DND-41 (cell line): ENCODE measurements at regions not wholly inside any gene's neighbourhood (a gene's known extent, or its start where the extent isn't known, plus 50 kb on each side); places are given as distances from the start of the nearest gene placed in this dataset.
A peak's percentile ranks its signal among the peaks of the same experiment; 100 is the strongest.

ENCODE experiments used
- ATAC-seq: fragments of 200-7000 bp; cut with Tn5 transposase; 3 replicates; pipeline ENCODE4 v1.9.1; 2021; ENCODE audit warnings: low read depth; ENCODE audit not compliant: insufficient read depth
- DNase-seq: peaks from one replicate; pipeline ENCODE4 v3.0.0-alpha.2; 2020
- H2AFZ ChIP-seq: 2 replicates; pipeline ENCODE4 v1.6.0; 2012; ENCODE audit warnings: low read depth, low read length
- H3K27ac ChIP-seq: 2 replicates; pipeline ENCODE4 v1.5.1; 2012; ENCODE audit warnings: low read length, inconsistent platforms
- H3K27me3 ChIP-seq: fragments of 200-600 bp; sonication (generic); 2 replicates; pipeline ENCODE4 v1.6.0; 2012; ENCODE audit warnings: low read length, mild to moderate bottlenecking, inconsistent platforms; ENCODE audit not compliant: insufficient read depth, poor library complexity
- H3K36me3 ChIP-seq: 2 replicates; pipeline ENCODE4 v1.5.1; 2012; ENCODE audit warnings: low read length, inconsistent platforms; ENCODE audit not compliant: insufficient read depth
- H3K4me1 ChIP-seq: 2 replicates; pipeline ENCODE4 v1.5.1; 2012; ENCODE audit warnings: mild to moderate bottlenecking, low read length; ENCODE audit not compliant: insufficient read depth
- H3K4me2 ChIP-seq: 2 replicates; pipeline ENCODE4 v1.6.0; 2012; ENCODE audit warnings: mild to moderate bottlenecking, moderate library complexity, low read length, inconsistent platforms; ENCODE audit not compliant: insufficient read depth
- H3K4me3 ChIP-seq, 2 experiments: fragments of 200-600 bp in 1 of 2; shearing (Covaris generic) in 1 of 2; 2 replicates each; pipeline ENCODE4 v1.5.1; 2012 to 2016; ENCODE audit warnings: inconsistent platforms in 2 of 2, low read length in 2 of 2, mild to moderate bottlenecking in 2 of 2, low read depth in 1 of 2, moderate library complexity in 1 of 2
- H3K79me2 ChIP-seq: 2 replicates; pipeline ENCODE4 v1.6.0; 2012; ENCODE audit warnings: low read length, inconsistent platforms; ENCODE audit not compliant: insufficient read depth
- H3K9ac ChIP-seq: 2 replicates; pipeline ENCODE4 v1.6.0; 2012; ENCODE audit warnings: low read depth, mild to moderate bottlenecking, inconsistent platforms, low read length, moderate library complexity
- H3K9me3 ChIP-seq: 2 replicates; pipeline ENCODE4 v1.5.1; 2012; ENCODE audit warnings: low read length, moderate library complexity, mild to moderate bottlenecking, inconsistent platforms; ENCODE audit not compliant: insufficient read depth, severe bottlenecking
- H4K20me1 ChIP-seq: 2 replicates; pipeline ENCODE4 v1.6.0; 2012; ENCODE audit warnings: low read length; ENCODE audit not compliant: insufficient read depth
- EZH2 ChIP-seq: IDR thresholded peaks from 3 replicates; pipeline ENCODE4 v1.6.1; 2012; ENCODE audit warnings: borderline replicate concordance, low read depth, mild to moderate bottlenecking, moderate library complexity, low read length, inconsistent platforms; ENCODE audit not compliant: severe bottlenecking
- TF ChIP-seq, protein P1 (sequence below): IDR thresholded peaks from 2 replicates; pipeline ENCODE4 v1.5.1; 2012; ENCODE audit warnings: borderline replicate concordance, low read length, moderate library complexity, mild to moderate bottlenecking; ENCODE audit not compliant: poor library complexity, severe bottlenecking; ENCODE audit errors: extremely low read depth

GRCh38 chr3:71991046-71991445, 206.1 kb upstream of the PROK2 start:
- no peaks in the 10 kb centered on the region for H3K9me3 ChIP-seq
- no peaks in the 10 kb centered on the region for H3K27me3 ChIP-seq
- no peak overlapping the region for H3K27ac ChIP-seq
- H3K4me2 ChIP-seq: no peak overlapping the region
- H3K79me2 ChIP-seq: no peaks in the 10 kb centered on the region
- ATAC-seq: no peak
- H3K4me1 ChIP-seq: peaks cover 19% of the 10 kb centered on the region
- DNase-seq: no peak
- no peaks in the 10 kb centered on the region for H4K20me1 ChIP-seq
- H3K4me3 ChIP-seq: no peak overlapping the region
- no peak for TF ChIP-seq EZH2
- TF ChIP-seq, protein P1, sequence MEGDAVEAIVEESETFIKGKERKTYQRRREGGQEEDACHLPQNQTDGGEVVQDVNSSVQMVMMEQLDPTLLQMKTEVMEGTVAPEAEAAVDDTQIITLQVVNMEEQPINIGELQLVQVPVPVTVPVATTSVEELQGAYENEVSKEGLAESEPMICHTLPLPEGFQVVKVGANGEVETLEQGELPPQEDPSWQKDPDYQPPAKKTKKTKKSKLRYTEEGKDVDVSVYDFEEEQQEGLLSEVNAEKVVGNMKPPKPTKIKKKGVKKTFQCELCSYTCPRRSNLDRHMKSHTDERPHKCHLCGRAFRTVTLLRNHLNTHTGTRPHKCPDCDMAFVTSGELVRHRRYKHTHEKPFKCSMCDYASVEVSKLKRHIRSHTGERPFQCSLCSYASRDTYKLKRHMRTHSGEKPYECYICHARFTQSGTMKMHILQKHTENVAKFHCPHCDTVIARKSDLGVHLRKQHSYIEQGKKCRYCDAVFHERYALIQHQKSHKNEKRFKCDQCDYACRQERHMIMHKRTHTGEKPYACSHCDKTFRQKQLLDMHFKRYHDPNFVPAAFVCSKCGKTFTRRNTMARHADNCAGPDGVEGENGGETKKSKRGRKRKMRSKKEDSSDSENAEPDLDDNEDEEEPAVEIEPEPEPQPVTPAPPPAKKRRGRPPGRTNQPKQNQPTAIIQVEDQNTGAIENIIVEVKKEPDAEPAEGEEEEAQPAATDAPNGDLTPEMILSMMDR: no peak
- no peak overlapping the region for H3K9ac ChIP-seq
- no peaks in the 10 kb centered on the region for H3K36me3 ChIP-seq
- H2AFZ ChIP-seq: no peak overlapping the region

DNA sequence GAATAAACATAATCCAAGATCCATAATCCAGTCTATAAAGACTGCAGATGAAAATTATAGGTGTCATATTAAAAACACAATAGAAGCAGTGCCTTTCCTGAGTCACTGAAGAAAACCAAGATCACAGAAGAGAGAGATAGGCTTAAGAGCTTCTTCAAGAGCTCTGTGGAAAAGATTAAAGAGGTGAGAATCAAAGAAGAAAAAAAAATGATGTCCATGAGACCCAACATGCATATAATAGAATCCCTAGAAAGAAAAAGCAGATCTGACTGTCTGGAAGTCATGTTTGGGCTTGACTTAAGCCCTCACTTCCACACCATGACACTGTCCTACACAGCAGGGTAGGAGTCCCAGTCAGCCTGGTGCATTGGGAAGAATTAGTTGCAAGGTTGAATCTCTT, 205.6 kb upstream of the PROK2 start:
- no peaks in the 10 kb centered on the region for H4K20me1 ChIP-seq
- no peaks in the 10 kb centered on the region for H3K79me2 ChIP-seq
- DNase-seq (no peak), ATAC-seq (0 out of 3 replicates have a peak, but pooled peaks have one; percentile 31)
- H3K36me3 ChIP-seq: no peaks in the 10 kb centered on the region
- H3K4me3 ChIP-seq: no peak overlapping the region
- no peak overlapping the region for H3K9ac ChIP-seq
- no peaks in the 10 kb centered on the region for H3K27me3 ChIP-seq
- H2AFZ ChIP-seq: no peak overlapping the region
- H3K9me3 ChIP-seq: no peaks in the 10 kb centered on the region
- no peak overlapping the region for H3K4me2 ChIP-seq
- no peak overlapping the region for H3K27ac ChIP-seq
- no peak for TF ChIP-seq EZH2
- TF ChIP-seq, protein P1: no peak
- H3K4me1 ChIP-seq: peaks cover 19% of the 10 kb centered on the region

DNA sequence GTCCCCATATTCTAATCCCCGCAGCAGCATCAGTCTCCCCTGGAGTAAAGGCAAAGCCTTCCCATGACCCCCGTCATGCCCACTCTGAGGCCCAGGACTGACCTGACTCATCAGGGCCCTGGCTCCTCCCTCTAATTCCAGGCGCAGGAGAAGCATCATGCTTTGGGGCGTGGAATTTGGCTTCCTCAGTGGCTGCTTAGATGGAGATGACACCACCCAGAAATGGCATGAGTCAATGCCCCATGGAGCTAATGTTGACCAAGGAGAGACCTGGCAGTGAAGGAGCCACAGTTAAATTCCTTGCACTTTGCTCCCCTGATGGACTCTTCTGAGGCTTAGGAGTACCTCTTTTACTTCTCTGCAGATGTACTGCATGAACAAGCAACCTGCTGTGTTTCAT, 204.2 kb upstream of the PROK2 start:
- Histone ChIP-seq H3K27me3 (no peaks in the 10 kb centered on the region), H3K27ac (no peak overlapping the region), H3K9me3 (no peaks in the 10 kb centered on the region), H4K20me1 (no peaks in the 10 kb centered on the region), H3K4me3 (no peak overlapping the region), H3K9ac (no peak overlapping the region), H3K36me3 (no peaks in the 10 kb centered on the region), H3K4me1 (peaks cover 24% of the 10 kb centered on the region), H3K79me2 (no peaks in the 10 kb centered on the region), H3K4me2 (no peak overlapping the region), H2AFZ (no peak overlapping the region)
- ATAC-seq: no peak
- TF ChIP-seq, protein P1: no peak
- TF ChIP-seq EZH2: no peak
- DNase-seq: no peak

- TF ChIP-seq, protein P1: no peak
- TF ChIP-seq EZH2: no peak
- no peaks in the 10 kb centered on the region for H3K27me3 ChIP-seq
- H3K4me1 ChIP-seq: peaks cover 24% of the 10 kb centered on the region
- H3K4me3 ChIP-seq: no peak overlapping the region
- H3K4me2 ChIP-seq: no peak overlapping the region
- DNase-seq (peak; percentile 63), ATAC-seq (peak; percentile 93)
- H2AFZ ChIP-seq: no peak overlapping the region
- H3K9ac ChIP-seq: no peak overlapping the region
- no peaks in the 10 kb centered on the region for H3K79me2 ChIP-seq
- no peaks in the 10 kb centered on the region for H3K36me3 ChIP-seq
- H3K27ac ChIP-seq: peak overlapping the region; percentile 2; the same call in 1 of the 2 replicates
- H3K9me3 ChIP-seq: no peaks in the 10 kb centered on the region
- no peaks in the 10 kb centered on the region for H4K20me1 ChIP-seq
Measured at GRCh38 chr3:71987828-71988227, 202.9 kb upstream of the PROK2 start.
